ENCODE measurements at regions not wholly inside any gene's neighbourhood (a gene's known extent, or its start where the extent isn't known, plus 50 kb on each side); places are given as distances from the start of the nearest gene placed in this dataset.
A peak's percentile ranks its signal among the peaks of the same experiment; 100 is the strongest.
"Not testable (repeated sequence)": the region's sequence is repeated elsewhere in the genome, so short reads cannot be mapped to it uniquely, and the experiment has no call there.

DNA sequence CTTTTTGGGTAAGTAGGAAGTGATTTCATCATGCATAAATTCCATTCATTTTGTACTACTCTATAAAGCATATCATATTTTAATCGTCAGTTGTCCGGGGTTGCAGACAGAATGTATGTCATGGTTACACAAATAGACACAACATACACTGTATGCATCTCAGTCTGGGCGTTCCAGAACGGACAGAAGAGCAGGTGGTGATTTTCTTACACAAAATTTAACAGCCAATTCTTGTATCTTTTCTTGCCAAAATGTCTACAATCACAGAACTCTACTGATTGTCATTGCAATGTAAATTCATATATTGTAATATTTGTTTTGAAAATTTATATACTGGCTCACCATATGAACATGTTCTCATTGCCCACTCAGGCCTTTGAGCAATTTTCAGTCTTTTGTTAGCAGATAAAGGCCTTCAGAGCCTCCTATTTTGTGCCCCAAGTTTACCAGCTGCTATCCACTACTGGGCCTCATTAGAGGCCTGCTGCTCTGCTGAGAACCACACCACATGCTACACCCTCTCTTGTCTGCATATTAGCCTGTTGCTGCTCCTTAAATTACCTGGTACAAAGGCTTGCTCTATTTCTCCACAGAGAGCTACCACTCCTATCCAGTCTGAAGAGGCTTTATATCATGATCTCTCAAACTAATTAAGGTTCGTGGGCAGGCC is 61.5 kb downstream of the PRDM13 start:
- DNase-seq, result no peak

DNA sequence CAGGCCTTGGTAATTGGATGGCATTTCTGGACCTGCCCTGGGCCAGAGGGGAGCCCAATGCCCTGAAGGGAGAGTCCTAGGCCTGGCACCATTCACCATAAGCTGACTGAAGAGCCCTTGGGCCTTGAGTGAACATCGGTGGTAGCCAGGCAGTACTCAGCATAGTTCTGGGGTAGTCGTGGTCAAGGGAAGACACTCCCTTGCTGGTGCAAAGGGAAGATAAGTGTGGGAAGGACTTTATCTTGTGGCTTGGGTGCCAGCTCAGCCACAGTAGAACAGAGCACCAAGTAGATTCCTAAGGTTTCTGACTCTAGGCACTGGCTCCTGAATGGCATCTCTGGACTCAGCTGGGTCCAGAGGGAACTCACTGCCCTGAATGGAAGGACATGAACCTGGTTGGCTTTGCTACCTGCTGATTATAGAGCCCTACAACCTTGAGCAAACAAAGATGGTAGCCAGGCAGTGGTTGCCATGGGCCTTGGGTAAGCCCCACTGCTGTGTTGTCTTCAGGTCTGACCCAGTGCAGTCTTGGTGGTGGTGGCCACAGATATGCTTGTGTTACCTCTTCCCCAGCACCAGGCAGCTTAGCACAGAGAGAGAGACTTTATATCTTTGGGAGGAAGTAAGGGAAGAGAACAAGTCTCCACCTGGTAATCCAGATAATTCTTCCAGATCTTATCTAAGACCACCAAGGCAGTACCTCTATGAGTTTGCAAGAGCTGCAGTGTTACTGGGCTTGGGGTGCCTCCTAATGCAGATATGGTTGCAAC is 83.5 kb downstream of the PRDM13 start:
- DNase-seq, result no peak

DNA sequence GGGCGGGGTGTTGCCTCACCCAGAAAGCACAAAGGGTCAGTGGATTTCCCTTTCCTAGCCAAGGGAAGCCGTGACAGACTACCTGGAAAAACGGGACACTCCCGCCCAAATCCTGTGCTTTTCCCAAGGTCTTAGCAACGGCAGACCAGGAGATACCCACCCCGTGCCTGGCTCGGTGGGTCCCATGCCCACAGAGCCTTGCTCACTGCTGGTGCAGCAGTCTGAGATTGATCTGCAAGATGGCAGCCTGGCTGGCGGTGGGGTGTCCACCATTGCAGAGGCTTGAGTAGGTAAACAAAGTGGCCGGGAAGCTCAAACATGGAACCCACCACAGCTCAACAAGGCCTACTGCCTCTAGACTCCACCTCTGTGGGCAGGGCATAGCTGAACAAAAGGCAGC is 95.7 kb downstream of the PRDM13 start:
- DNase-seq, result not testable (repeated sequence)

DNA sequence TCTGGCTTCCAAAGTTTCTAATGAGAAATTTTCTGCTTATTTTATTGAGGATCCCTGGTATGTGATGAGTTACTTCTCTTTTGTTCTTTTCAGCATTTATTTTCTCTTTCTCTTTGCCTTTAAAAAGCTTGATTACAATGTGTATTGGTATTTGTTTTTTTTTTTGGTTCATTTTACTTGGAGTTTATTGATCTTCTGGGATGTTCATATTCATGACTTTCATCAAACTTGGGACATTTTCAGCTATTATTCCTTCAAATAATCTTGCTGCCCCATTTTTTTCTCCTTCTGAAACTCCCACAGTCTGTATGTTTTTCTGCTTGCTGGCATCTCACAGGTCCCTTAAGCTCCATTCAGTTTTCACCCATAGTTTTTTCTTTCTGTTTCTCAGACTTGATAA is 102.4 kb downstream of the PRDM13 start:
- DNase-seq, result no peak

DNA sequence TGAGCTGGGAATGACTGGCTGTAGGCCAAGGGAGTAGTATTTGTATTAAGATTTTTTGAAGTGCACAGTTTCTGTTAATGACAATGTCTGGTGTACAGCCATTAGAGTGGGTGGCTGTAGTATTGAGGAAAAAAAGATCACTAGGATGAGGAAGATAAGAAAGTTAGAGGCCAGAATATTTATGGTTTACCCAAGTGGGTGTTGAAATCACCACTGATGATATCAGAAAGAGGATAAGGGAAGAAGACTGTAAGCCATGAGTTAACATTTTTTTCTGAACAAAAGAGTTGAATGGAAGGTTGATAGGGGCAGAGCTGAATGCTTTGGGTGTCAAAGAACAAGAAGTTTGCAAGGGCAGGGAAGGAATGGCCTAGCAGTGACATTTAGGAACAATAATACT is 104.7 kb downstream of the PRDM13 start:
- DNase-seq, result no peak

DNA sequence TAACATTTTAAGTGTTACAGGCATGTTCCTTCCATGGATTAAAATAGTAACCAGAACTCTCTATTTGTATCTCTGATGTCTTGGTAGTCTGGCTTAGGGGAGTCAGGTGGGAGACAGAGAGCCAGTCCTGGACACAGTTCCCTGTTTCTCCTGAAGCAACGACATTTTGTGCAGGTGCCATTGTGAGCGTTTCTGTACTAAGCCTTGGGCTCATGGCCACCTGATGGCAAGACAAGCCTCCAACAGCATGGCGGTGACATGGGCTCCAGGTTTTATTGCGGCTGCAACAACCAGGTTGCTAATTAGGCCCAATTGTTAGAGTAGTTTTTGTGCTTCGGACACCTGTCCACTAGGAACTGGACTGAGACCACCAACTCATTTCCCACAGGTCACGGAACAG is 105.3 kb downstream of the PRDM13 start:
- no peak for DNase-seq

DNA sequence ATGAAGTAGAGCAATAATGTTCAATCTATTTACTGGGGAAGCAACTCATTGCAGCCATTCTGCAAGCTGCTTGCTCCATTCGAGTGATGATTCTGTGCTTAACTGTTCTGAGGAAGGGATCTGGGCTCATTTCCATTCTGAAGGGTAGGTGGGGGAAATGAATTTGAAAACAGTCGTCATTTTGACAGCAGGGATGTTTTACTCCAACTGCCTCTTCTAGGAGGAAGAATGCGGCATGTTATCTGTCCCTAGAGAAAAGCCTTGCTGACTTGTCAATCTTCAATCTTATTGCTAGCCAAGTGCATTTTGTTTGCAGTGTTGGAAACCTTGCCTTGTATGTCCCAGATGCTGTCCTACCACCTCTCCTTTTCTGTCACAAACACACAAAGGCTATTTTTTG is 105.9 kb downstream of the PRDM13 start:
- DNase-seq, result no peak

DNA sequence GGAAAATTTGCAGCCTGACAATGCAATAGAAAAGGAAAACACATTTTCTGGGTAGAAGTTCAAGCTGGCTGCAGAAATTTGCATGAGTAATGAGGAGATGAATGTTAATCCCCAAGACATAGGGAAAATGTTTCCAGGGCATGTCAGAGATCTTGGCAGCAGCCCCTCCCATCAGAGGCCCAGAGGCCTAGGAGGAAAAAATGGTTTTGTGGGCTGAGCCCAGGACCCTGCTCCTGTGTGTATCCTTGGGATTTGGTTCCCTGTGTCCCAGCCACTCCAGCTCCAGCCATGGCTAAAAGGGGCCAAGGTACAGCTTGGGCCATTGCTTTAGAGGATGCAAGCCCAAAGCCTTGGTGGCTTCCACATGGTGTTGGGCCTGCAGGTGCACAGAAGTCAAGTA is 115.4 kb downstream of the PRDM13 start:
- not testable (repeated sequence) for DNase-seq

DNA sequence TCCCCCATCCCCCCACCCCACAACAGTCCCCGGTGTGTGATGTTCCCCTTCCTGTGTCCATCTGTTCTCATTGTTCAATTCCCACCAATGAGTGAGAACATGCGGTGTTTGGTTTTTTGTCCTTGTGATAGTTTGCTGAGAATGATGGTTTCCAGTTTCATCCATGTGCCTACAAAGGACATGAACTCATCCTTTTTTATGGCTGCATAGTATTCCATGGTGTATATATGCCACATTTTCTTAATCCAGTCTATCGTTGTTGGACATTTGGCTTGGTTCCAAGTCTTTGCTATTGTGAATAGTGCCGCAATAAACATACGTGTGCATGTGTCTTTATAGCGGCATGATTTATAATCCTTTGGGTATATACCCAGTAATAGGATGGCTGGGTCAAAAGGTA is 123.6 kb downstream of the PRDM13 start:
- not testable (repeated sequence) for DNase-seq

DNA sequence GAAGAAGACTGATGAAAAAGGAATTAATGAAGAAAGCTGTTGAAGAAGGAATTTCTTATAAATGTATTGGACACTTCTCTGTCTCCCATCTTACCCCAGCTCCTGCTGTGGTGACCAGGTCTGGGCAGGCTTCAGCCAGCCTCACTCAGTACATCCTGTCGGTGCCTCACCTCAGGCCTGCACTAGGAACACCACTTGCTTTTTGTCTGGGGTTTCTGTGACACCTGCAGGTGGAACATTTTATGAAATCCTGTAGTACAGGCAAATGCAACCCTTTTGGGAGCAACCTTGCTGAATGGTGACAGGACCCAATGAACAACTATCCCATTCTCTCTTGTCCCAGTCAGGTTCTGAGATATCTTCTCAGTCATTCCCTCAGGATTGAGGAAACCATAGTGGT is 129.7 kb downstream of the PRDM13 start:
- DNase-seq, result peak; percentile 3

DNA sequence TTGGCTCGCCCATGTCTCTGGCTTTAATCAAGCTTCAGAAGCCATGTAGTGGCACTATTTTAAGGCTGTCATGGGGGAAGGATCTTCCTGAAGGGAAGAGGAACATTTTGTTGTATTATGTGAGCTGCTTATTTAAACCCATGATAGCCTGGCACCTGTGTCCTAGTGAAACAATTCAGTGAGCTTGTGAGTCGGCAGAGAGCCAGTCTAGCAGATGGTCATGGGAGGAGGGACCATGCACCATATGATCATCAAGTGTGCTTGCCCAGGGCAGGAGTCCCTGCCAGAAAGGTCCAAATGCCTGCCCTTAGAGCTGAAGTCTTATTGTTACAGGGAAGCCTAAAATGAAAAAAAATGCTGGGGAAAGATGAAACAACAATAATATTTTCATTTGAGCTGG is 132.9 kb downstream of the PRDM13 start:
- DNase-seq, result no peak

DNA sequence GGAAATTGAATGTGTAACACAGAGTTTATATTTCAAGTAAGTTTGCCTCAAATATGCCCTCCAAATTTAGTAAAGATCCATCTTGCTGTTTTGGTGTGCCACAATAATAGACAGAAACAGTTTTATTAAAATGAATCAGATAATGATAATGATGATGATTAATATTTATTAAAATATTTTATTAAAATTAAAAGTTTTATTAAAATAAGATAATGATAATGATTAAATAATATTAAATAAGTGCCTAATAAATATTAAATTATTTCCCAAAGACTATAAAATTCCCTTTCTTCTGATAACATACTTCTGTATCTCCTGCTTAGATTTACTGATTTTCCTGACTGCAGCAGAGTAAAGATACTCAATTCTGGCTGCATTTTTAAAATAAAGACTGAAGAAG is 134.5 kb downstream of the PRDM13 start:
- DNase-seq, result no peak

DNA sequence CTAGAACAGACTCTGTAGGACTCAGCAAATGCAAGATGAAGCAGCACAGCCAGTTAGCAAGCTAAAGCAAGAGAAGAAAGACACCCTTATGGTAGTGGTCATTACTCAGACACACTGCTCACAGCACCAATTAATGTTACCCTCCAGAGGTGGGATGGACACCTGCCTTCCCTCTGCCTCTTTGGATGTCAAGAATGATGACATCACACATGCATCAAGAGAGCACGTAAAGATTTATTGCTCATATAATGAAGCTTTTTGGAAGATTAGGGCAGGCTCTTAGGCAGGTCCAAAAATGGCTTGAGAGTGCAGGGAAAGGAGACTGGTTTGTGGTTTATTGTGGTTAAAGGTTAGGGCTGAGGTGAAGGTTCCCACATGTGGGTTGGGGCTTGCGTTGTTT is 137.0 kb downstream of the PRDM13 start:
- DNase-seq, result no peak

DNA sequence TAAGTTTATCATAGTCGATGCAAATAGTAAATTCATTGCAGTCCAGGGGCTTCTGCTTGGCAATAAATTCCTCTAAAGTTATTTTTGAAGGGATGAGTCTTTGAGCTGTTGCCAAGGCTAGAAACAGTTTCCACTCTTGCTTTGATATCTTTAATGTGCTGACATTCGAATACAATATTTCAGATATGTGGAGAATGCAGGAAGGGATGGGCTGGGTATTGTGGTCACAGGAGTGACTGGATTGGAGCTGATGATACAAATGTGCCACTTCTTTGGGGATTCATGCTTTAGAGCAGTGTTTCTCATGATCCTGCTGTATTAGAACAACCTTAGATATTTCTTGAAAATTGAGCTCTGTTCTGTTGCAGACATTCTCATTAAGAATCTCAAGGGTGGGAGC is 139.0 kb downstream of the PRDM13 start:
- no peak for DNase-seq

DNA sequence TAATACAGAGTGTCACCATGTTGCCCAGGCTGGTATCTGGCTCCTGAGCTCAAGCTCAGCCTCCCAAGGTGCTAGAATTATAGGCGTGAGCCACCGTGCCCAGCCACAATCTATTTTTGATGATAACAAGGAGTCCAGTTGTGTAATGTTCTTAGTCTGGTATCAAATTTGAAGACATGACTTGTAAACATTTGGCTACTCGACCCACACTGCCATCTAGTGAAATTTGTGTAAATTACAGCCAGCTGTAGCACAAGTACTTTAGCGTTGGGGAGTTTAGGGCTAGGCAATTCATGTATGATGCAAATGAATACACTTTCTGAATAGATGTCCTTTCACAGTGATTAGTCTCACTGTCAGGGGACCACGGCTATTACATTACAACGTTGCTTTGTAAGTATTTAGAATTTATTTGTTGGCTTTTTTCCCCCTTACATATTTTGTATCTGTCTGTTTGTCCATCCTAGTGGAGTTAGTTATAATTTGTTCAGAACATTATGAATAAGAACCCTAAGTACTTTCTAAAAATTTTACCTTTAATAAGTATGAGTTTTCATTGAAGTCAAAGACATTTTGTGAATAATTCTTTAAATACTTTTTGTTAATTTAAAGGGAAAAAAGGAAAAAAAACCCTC is 139.7 kb downstream of the PRDM13 start:
- peak; percentile 74 for DNase-seq

DNA sequence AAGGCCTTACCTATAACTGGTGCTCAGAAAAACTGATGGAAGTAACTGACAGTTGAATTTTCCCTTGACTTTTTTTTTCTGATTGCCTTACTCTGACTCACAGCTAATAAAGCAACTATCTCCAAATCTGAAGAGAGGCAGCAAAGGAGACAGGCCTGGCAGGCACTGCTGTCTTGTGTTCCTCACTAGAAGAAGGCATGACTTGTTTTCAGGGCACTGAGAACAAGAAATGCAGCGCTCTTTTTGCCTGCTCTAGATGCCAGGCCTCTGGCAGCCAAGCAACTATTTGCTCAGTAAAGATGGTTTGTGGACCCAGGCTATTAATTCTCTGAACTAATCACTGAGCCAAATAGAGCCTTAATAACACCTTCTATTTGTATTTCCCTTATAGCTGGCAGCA is 155.1 kb downstream of the PRDM13 start:
- no peak for DNase-seq

DNA sequence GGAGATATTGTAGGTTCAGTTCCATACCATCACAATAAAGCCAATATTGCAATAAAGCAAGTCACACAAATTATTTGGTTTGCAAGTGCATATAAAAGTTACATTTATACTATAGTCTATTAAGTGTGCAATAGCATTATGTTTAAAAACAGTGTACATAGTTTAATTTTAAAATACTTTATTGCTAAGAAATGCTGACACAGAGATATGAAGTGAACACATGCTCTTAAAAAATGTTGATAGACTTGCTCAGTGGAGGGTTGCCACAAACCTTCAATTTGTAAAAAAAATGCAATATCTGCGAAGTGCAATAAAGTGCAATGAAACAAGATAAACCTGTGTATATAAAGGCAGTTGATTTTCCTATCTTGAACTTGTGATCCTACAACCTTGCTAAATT is 161.5 kb downstream of the PRDM13 start:
- no peak for DNase-seq

DNA sequence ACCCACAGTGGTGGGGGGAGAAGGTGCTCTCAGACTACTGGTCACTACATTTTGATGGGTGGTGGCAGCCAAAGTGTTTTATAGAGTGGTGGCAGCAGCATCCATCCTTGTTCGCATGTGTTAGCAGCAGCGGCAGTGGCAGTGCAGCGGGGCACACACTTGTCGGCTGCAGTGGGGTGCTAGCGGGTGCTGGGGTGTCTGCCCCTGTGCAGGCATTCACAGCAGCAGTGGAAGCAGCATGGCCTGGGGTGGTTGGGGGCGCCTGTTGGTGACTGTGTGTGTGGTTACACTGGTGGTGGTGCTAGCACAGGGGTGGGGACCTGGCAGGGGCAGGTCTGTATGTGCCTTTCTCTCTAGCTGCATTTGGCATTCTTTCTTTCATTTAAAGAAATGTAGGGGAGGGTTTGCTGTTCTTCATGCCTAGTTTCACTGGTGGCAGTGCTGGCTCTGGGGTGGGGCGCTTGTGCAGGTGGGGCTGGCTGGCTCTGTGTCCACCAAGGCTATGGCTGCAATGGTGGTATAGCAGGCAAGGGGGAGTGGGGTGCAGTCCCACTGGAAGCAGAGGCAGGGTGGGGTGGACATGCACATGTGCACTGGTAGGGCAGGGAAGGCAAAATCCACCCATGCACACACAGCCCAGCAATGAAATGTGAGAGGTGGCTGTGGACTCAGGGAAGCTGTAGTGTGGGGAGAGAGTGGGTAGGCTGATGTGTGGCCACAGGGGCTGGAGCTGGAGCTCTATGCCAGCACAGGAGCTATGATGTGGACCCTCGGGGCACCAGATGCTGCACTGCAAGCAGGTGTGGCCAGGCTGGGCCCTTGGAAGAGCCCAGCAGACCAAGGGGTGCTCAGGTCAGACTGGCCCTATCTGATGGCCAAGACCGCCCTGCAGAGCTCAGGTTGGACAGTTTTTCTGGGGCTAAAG is 173.3 kb downstream of the PRDM13 start:
- no peak for DNase-seq

DNA sequence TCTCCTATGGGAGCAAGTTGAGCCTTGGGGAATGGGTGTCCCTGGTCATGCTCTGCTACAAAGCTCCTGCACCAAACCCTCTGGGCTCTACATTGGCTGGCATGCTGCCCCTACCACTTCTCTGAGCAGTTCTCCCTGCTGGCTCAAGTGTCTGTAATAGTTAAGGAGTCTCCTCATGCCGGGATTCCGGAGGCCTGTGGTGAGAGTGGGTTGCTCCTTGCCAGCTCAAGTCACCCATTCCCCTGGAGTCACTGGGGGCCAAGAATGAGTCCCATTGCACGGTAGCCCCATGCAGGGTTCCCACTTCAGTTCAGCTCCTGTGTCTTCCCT is 173.9 kb downstream of the PRDM13 start:
- DNase-seq, result no peak

DNA sequence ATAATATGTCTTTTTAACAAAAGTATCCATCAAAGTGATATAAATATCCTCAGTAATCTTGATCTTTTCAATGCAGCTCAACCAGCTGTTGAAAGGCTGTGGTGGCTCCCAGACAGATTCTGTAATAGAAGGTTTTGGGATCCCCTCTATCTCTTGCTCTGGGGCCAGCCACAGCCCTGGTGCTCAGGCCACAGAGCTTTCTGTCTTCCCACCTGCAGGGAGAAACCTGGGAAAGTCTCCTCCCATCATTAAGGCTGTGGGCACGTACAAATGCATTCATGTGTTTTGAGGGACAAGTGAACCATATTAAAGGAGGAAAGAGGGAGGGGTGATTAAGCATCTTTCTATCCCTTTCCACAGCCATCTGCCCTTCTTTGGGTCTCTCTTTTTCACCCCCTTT is 183.1 kb downstream of the PRDM13 start:
- DNase-seq, result no peak

DNA sequence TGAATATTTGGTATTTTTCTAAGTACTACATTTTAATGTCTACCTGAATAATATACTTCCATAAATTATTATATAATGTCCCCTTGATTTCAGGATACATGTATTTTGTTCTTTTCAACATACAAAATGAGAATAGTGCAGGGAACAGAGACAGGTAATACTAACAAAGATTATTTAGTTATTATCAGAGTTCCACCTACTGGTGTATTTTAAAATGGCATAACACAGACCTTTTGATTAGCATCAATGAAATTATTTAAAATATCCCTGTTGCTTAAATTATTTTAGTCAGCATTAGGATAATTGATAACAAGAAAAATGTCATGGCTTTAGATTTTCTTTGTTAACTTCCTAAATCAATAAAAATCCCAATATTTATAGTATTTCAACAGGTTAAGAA is 184.0 kb downstream of the PRDM13 start:
- DNase-seq, result no peak

DNA sequence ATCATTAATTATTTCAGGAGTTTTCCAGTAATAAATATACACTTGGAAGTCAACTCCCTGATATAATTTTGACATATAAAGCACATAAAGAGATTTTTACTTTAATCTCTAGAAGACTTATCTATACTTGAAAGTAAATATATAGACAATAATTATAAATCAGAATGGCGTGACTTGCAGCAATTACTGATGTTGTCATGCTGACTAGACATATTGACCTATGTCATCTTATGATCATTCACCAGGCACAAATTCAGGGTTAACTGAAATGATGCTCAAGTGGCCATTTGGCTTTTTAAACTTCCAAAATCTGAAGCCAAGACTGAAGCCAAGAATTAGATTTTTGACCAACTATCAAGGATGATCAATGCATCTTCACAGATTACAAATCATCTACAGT is 192.2 kb downstream of the MCHR2 start:
- DNase-seq, result no peak

DNA sequence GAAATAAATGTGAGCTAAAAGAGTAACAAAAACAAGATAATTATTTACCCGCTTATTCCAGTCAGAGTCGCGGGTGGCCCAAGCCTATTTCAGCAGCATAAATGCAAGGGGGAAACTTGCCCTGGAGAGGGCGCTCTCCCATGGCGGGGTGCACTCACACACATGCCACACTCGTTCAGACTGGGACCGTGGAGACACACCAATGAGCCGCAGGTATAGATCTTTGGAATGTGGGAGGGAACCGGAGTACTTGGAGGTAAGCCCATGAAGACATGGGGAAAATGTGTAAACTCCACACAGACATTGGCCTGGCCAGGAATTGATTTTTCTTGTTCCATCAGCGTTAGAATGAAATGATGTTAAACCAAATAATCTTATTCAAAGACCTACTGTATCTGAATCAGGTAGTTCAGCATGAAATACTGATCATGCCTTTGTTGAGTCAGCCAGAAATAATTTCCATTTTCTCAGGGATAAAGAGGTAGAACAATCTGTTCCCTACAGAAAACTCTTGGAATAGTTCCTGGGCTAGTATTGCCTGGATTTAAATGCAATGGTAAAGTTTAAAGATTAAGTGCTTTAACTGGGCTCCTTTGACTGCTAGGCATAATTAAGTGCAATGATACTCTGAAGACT is 191.5 kb downstream of the MCHR2 start:
- DNase-seq, result no peak

All from activated CD4-positive, alpha-beta T cell treated with anti-CD3 and anti-CD28 coated beads, Interleukin-2, Interleukin-6, amounts not matched to agents 100 ng/mL and 50 ng/mL, durations not matched to agents 16 hours and 8 hours (primary cell).